Mesothelial cell of epicardium (in vitro differentiated cells): ENCODE measurements at regions not wholly inside any gene's neighbourhood (a gene's known extent, or its start where the extent isn't known, plus 50 kb on each side); places are given as distances from the start of the nearest gene placed in this dataset.

ENCODE experiments used
- DNase-seq, 2 experiments: peaks; one replicate each; pipeline ENCODE4 v3.0.0; 2021; ENCODE audit warnings: low spot score in 2 of 2; ENCODE audit not compliant: unreplicated experiment in 2 of 2
- H3K27ac Mint-ChIP-seq: 2 replicates; pipeline ENCODE4 v1.8.0; 2021; ENCODE audit warnings: mixed read lengths
- H3K27me3 Mint-ChIP-seq: 2 replicates; pipeline ENCODE4 v1.8.0; 2021; ENCODE audit warnings: low read depth, mixed read lengths
- H3K36me3 Mint-ChIP-seq: 2 replicates; pipeline ENCODE4 v1.8.0; 2021; ENCODE audit warnings: mixed read lengths
- H3K4me1 Mint-ChIP-seq: 2 replicates; pipeline ENCODE4 v1.8.0; 2021; ENCODE audit warnings: mixed read lengths
- H3K4me3 Mint-ChIP-seq: 2 replicates; pipeline ENCODE4 v1.8.0; 2021; ENCODE audit warnings: mild to moderate bottlenecking, moderate library complexity, mixed read lengths
- H3K9me3 Mint-ChIP-seq: 2 replicates; pipeline ENCODE4 v1.8.0; 2021; ENCODE audit warnings: mixed read lengths
- TF ChIP-seq, protein P1 (sequence below): fragments of 200-600 bp; sonication (generic); IDR thresholded peaks from one replicate; pipeline ENCODE4 v1.5.0; 2021; ENCODE audit warnings: antibody characterized with exemption; ENCODE audit not compliant: unreplicated experiment

DNA sequence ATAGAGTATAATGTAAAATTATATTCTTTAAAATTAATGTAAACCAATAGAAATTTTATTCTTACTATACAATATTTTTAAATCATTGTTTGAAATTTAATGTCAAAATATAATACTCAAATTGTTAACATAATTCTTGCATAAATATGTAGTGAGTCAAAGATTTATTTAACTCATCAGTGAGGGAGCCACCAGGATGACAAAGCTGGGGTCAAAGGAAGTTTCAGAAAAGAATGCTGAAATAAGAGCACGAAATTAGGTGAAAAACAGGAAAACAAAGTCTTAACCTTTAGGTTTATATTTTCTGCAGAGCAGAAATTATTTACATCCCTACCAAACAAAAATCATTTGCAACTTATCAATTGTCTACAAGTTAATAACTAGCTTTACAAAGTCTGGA lies 74.1 kb downstream of the DIPK2A start:
- Mint-ChIP-seq H3K9me3 (no peaks in the 10 kb centered on the region), H3K4me1 (peaks cover 2% of the 10 kb centered on the region), H3K27me3 (no peaks in the 10 kb centered on the region), H3K36me3 (no peaks in the 10 kb centered on the region), H3K27ac (no peak overlapping the region), H3K4me3 (no peak overlapping the region)
- TF ChIP-seq, protein P1, sequence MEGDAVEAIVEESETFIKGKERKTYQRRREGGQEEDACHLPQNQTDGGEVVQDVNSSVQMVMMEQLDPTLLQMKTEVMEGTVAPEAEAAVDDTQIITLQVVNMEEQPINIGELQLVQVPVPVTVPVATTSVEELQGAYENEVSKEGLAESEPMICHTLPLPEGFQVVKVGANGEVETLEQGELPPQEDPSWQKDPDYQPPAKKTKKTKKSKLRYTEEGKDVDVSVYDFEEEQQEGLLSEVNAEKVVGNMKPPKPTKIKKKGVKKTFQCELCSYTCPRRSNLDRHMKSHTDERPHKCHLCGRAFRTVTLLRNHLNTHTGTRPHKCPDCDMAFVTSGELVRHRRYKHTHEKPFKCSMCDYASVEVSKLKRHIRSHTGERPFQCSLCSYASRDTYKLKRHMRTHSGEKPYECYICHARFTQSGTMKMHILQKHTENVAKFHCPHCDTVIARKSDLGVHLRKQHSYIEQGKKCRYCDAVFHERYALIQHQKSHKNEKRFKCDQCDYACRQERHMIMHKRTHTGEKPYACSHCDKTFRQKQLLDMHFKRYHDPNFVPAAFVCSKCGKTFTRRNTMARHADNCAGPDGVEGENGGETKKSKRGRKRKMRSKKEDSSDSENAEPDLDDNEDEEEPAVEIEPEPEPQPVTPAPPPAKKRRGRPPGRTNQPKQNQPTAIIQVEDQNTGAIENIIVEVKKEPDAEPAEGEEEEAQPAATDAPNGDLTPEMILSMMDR, result no peak
- DNase-seq, result no peak

DNA sequence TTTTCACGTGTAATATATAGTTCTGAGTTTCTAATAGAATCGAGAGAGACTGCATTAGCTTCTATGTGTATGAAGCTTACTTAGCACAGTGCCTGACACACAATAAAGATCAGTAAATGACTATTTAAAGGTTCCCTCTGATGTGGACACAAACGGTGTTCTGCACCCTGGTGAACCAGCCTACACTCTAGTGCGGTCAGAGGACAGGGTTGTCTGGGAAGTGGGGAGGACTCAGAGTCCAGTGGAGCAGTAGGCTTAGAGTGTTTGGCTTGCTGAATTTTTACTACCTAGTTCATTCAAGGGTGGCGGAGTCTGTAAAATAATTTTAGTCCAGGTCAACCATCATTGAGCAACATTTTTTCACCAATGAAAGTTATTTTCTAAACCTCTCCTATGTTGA lies 77.8 kb downstream of the DIPK2A start:
- H3K36me3 Mint-ChIP-seq, result no peaks in the 10 kb centered on the region
- no peak overlapping the region for H3K4me3 Mint-ChIP-seq
- peaks cover 3% of the 10 kb centered on the region for H3K4me1 Mint-ChIP-seq
- no peak for DNase-seq
- no peaks in the 10 kb centered on the region for H3K9me3 Mint-ChIP-seq
- H3K27ac Mint-ChIP-seq, result no peak overlapping the region
- TF ChIP-seq, protein P1, result no peak
- H3K27me3 Mint-ChIP-seq, result no peaks in the 10 kb centered on the region

DNA sequence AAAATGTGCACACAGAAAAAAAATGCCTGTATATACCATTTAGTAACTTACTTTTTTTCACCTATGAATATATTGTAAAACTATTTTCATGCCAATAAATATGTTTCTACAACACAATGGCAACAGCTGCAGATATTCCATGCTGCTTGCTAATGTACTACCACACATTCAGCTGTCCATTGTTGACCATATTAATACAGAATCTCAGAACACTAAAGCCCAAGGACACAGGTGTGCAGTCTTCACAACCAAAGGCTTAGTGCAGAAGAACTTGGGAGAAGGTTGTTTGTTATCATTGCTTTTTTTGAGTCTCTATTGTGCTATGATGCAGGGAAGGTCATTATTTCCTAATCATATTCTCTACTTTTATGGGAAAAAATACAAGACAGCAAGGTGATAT lies 79.6 kb downstream of the DIPK2A start:
- no peaks in the 10 kb centered on the region for H3K27me3 Mint-ChIP-seq
- no peak overlapping the region for H3K27ac Mint-ChIP-seq
- TF ChIP-seq, protein P1, result no peak
- H3K4me1 Mint-ChIP-seq, result peaks cover 11% of the 10 kb centered on the region
- no peaks in the 10 kb centered on the region for H3K9me3 Mint-ChIP-seq
- no peak for DNase-seq
- no peak overlapping the region for H3K4me3 Mint-ChIP-seq
- H3K36me3 Mint-ChIP-seq, result no peaks in the 10 kb centered on the region

DNA sequence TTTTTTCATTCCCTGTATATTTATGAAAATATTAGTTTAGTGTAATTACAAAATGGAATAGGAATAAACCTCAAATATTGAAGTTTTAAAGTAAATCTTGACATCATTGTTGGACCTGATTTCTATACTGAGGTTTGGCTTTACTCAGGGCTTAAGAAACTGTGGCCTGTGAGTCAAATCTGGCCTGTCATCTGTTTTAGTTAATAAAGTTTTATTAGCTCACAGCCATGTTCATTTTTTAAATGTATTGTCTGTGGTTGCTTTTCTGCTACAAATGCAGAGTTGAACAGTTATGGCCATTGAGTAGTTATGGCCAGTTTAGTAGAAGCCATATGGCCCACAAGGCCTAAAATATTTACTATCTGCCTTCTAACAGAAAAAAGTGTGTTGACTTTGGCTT lies 80.7 kb downstream of the DIPK2A start:
- Mint-ChIP-seq H3K27ac (no peak overlapping the region), H3K4me3 (no peak overlapping the region), H3K27me3 (no peaks in the 10 kb centered on the region), H3K4me1 (peaks cover 11% of the 10 kb centered on the region), H3K9me3 (no peaks in the 10 kb centered on the region), H3K36me3 (no peaks in the 10 kb centered on the region)
- TF ChIP-seq, protein P1, result no peak
- DNase-seq, result no peak

DNA sequence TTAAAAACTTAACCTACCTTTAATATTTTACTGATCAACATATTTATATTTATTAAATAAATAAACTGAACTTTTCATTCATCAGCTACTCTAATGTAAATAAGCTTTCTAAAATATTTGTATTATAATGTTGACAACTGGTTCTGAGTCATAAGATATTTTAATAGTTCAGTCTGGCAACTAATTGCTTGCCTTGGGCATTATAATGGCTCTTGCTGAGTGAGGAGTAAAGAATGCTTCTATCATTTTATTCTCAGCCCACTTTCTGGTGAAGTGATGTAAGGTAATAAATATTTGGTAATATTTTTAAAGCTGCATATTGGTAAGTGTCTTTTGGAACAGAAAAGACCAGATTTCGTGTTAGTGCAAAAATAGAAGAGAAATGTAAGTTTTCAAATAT lies 81.5 kb downstream of the DIPK2A start:
- peaks cover 11% of the 10 kb centered on the region for H3K4me1 Mint-ChIP-seq
- no peaks in the 10 kb centered on the region for H3K27me3 Mint-ChIP-seq
- no peak overlapping the region for H3K27ac Mint-ChIP-seq
- no peak overlapping the region for H3K4me3 Mint-ChIP-seq
- no peaks in the 10 kb centered on the region for H3K9me3 Mint-ChIP-seq
- H3K36me3 Mint-ChIP-seq, result no peaks in the 10 kb centered on the region
- TF ChIP-seq, protein P1, result no peak
- no peak for DNase-seq

DNA sequence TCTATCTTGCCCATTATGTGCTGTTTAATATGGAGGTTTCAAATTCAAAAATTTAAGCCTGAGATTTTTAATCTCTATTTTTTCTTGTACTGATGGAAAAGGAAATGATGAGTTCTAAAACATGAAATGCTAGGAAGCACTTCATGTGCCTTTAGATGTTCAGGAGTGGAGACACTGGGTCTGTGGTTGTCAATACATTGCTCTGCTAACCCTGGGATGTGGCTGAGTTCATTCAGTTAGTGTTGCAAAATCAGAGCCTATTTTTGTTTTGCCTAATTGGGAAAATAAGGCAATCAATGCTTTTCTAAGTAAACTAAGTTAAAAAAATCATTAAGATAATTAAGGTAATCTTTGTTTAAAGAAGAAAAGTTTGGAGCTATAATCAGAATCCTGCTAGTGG lies 83.1 kb downstream of the DIPK2A start:
- Mint-ChIP-seq H3K4me3 (no peak overlapping the region), H3K27me3 (no peaks in the 10 kb centered on the region), H3K4me1 (peaks cover 11% of the 10 kb centered on the region)

More for the DNA sequence above, 83.1 kb downstream of the DIPK2A start:
- Mint-ChIP-seq H3K9me3 (no peaks in the 10 kb centered on the region), H3K36me3 (no peaks in the 10 kb centered on the region), H3K27ac (no peak overlapping the region)
- TF ChIP-seq, protein P1, result no peak
- DNase-seq, result no peak
